ENCODE measurements at regions not wholly inside any gene's neighbourhood (a gene's known extent, or its start where the extent isn't known, plus 50 kb on each side); places are given as distances from the start of the nearest gene placed in this dataset.

DNA sequence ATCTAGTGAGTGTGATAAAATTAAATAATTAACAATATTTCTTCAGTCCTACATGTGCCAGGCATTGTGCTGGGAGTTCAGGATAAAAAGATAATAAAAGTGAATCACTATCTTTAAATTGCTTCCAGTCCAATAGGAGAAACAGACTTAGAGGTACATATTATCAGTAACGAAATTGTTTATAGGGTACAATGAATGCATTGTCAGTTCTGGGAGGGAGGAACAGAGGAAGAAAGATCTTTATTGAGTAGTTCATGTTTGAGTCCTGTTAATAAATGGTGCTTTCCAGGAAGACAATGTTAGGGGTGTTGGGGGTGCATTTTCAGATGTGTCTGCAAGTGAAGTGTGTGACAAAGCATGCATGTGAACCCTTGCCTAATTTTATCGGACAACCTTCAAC is 183.1 kb downstream of the OGFRL1 start:
- DNase-seq (ENCODE audit: extremely low spot score, insufficient read length, low read depth) (no peak), FAIRE-seq (no peak)

DNA sequence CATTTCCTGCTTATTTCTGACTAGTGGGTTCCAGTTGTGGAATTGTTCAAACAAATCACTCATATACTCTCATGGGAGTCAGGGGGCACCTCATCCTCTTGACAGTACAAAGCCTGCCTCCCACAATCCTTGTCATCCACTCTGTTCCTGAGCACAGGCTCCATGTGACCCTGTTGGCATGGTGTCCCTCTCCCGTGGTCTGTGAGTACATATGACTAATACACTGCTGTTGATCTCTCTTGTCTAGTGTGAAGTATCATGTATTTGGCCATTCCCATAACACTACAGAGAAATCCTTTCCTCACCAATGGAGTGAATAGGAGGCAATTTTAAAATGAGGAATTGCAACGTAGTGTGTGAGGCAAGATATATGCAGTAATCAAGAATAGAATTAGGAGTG is 185.3 kb downstream of the OGFRL1 start:
- FAIRE-seq (no peak), DNase-seq (ENCODE audit: extremely low spot score, insufficient read length, low read depth) (no peak)

DNA sequence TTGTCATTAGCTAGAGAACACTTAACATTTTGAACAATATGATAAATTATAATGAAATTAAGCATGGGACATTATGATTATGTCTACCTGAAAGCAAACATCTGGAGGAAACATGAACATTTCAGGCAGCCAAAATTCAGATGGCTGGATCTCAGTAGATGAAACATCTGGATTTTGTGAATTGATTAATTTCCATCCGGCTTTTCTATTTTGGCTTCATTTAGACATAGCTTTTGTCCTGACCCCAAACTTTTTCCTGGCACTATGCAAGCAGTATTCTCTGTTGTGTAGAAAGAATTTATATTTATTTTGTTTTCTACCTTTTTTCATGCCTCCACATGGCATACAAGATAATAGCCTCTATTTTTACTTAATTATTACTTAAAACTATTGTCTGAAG is 186.3 kb downstream of the OGFRL1 start:
- FAIRE-seq, result no peak
- DNase-seq (ENCODE audit: extremely low spot score, insufficient read length, low read depth), result no peak

GRCh38 chr6:71476371-71476770 is 187.8 kb downstream of the OGFRL1 start:
- no peak for FAIRE-seq
- no peak for DNase-seq (ENCODE audit: extremely low spot score, insufficient read length, low read depth)

- FAIRE-seq (no peak), DNase-seq (ENCODE audit: extremely low spot score, insufficient read length, low read depth) (no peak)
These were observed 188.3 kb downstream of the OGFRL1 start for GRCh38 chr6:71476872-71477271.

- FAIRE-seq, result no peak
- no peak for DNase-seq (ENCODE audit: extremely low spot score, insufficient read length, low read depth)
These were observed 190.4 kb downstream of the OGFRL1 start for GRCh38 chr6:71478834-71479541.

DNA sequence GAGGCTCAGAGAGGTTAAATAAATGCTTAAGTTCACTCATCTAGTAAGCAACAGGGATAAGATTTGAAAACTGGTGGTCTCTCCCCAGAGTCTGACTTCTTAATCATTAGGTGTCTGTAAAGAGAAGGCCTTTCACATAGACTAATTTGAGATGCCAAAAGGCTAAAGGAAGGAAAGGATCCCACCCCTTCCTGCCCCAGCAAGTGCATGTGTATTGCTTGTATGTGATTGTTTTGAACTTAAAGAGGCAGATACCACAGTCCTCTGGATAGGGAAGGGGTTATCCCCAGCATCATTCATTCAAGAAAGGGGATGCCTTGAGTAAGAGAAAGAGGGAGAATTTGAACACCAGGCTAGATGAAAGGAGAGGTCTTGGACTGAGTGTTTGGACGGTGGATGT is 192.0 kb downstream of the OGFRL1 start:
- no peak for FAIRE-seq
- no peak for DNase-seq (ENCODE audit: extremely low spot score, insufficient read length, low read depth)

GRCh38 chr6:71481011-71481410 is 192.4 kb downstream of the OGFRL1 start:
- FAIRE-seq (no peak), DNase-seq (ENCODE audit: extremely low spot score, insufficient read length, low read depth) (no peak)

DNA sequence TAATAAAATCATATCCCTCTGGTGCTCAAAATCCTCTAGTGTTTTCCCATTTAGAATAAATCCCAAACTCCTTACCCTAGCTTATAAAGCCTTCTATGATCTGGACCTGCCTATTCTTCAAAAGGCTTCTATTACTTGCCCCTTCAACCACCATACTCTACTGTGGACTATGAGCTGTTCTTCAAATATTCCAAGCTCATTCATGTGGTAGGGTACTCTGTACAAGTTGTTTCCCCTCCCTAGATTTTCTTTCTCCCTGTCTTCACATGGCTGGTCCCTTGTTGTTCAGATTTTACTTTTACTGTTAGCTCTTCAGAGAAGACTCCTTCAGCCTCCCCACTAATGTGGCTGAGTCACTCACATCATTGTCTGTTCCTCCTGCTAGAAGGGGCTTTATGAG is 193.2 kb downstream of the OGFRL1 start:
- FAIRE-seq, result no peak

DNA sequence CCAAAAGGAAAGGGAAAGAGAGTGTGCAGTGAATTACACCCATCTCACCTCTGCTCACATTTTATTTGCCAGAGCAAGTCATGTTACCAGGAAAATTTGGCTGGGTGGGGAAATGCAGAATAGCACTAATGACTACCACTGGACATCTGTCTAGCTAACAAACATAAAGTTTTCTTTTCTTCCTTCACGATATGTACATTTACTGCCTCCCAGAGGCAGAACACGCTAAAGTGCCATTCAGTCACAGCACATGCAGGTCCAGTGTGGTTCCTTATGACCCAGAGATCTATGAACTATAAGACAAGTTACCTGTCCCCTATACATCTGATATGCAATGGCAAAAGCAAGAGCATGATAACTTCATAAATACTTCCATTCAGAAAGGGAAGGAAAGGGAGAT is 194.1 kb downstream of the OGFRL1 start:
- FAIRE-seq (no peak), DNase-seq (ENCODE audit: extremely low spot score, insufficient read length, low read depth) (no peak)

More for the DNA sequence above, 193.2 kb downstream of the OGFRL1 start:
- DNase-seq (ENCODE audit: extremely low spot score, insufficient read length, low read depth), result no peak

- no peak for FAIRE-seq
These were observed 197.8 kb downstream of the OGFRL1 start for GRCh38 chr6:71486461-71486860.

DNA sequence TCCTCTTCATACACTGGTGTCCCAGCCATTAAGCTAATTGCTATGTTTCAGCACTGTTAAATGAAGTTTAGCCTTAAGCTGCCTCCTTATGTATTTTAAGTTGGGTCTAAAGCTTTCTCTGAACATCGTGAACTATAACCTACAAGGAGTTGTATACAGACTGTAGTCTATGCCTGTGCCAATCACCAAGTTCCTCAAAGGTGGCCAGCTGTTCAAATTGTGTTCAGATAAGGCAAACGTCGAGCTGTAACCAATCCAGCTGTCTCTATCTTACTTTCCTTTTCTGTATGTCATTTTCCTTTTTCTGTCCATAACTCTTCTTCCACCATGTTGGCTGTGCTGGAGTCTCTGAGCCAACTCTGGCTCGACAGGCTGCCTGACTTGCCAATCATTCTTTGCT is 199.6 kb downstream of the OGFRL1 start:
- no peak for FAIRE-seq
- no peak for DNase-seq (ENCODE audit: extremely low spot score, insufficient read length, low read depth)

More at GRCh38 chr6:71486461-71486860, 197.8 kb downstream of the OGFRL1 start:
- DNase-seq (ENCODE audit: extremely low spot score, insufficient read length, low read depth), result no peak

DNA sequence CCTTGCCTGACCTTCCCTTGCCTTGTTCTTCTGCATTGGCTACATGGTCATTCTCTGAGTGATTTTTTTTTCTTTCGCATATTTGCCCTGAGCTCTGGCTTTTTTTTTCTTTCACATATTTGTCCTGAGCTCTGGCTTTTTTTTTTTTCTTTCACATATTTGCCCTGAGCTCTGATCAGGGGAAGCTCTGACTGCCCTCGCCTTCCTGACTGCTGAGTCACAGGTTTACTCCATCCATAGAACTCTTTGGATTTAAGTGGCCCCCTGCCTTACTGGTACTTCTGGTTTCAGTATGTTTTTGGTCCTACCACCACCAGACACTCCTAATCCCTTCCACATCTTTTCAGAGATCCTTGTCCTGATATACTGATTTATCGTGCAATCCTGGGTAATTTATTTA is 201.1 kb downstream of the OGFRL1 start:
- no peak for FAIRE-seq

DNA sequence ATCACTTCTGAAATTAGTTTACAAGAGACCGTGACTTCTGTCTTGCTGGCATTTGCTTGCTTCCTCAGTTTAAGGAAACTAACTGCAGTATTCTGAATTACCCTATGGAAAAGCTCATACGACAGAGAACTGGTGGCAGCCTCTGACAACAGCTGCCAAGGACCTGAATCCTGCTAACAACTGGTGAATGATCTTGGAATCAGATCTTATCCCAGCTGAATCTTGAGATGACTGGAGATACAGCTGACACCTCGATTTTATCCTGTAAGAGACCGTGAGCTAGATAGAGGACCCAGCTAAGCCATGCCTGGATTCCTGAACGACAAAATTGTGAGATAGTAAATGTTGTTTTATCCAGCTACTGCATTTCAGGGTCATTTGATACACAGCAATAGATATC is 202.3 kb downstream of the OGFRL1 start:
- FAIRE-seq (no peak), DNase-seq (ENCODE audit: extremely low spot score, insufficient read length, low read depth) (no peak)

More for the DNA sequence above, 201.1 kb downstream of the OGFRL1 start:
- DNase-seq (ENCODE audit: extremely low spot score, insufficient read length, low read depth), result no peak

DNA sequence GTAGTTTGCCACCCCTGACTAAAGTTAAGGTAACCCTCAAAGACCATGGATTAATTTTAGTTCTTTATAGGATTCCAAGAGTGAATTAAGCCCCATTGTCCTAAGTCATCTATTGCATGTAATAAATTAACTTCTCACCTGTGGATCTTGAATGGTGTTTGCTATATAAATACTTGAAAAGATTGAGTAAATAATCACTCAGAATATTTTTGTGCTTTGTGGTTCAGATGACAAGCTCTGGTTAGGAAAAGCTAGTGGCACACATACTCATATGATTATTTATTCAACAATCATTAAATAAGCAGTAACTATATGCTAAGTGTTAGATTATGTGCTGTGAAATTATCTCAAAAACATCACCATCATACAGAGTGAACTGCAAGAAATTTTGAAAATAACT is 203.2 kb downstream of the OGFRL1 start:
- DNase-seq (ENCODE audit: extremely low spot score, insufficient read length, low read depth) (no peak), FAIRE-seq (no peak)

- FAIRE-seq, result no peak
These were observed 204.1 kb downstream of the OGFRL1 start for GRCh38 chr6:71492668-71493067.

GRCh38 chr6:71496018-71496721 is 207.6 kb downstream of the OGFRL1 start:
- DNase-seq (ENCODE audit: extremely low spot score, insufficient read length, low read depth), result no peak
- peak; percentile 59 for FAIRE-seq

More at GRCh38 chr6:71492668-71493067, 204.1 kb downstream of the OGFRL1 start:
- DNase-seq (ENCODE audit: extremely low spot score, insufficient read length, low read depth), result no peak

- no peak for FAIRE-seq
These were observed 208.1 kb downstream of the OGFRL1 start for GRCh38 chr6:71496722-71497033.

GRCh38 chr6:71498638-71499037 is 210.0 kb downstream of the OGFRL1 start:
- DNase-seq (ENCODE audit: extremely low spot score, insufficient read length, low read depth), result no peak
- FAIRE-seq, result no peak

More at GRCh38 chr6:71496722-71497033, 208.1 kb downstream of the OGFRL1 start:
- DNase-seq (ENCODE audit: extremely low spot score, insufficient read length, low read depth), result no peak

DNA sequence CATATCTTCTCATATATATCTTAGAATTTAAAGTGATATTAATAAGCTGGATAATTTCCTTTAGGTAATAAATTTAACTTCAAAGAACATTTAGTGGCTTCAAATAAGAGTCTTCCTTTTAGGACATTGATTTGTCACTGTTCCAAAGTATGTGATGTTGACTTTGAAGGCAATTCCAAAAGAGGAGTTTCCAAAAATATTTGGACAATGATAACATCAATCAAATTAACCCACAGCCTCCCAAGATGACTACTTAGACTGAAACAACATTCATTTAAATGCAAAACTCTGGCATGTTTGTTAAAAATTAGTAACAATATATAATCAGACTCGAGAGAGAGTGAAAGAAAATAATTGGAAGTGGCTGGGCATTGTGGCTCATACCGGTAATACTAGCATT is 211.1 kb downstream of the OGFRL1 start:
- FAIRE-seq, result no peak
- DNase-seq (ENCODE audit: extremely low spot score, insufficient read length, low read depth), result no peak

- FAIRE-seq (no peak), DNase-seq (ENCODE audit: extremely low spot score, insufficient read length, low read depth) (no peak)
These were observed 213.6 kb downstream of the OGFRL1 start for GRCh38 chr6:71502168-71502567.

- DNase-seq (ENCODE audit: extremely low spot score, insufficient read length, low read depth) (no peak), FAIRE-seq (no peak)
These were observed 214.3 kb downstream of the OGFRL1 start for GRCh38 chr6:71502956-71503355.

All from GM18507 (cell line).